ENCODE measurements at regions not wholly inside any gene's neighbourhood (a gene's known extent, or its start where the extent isn't known, plus 50 kb on each side); places are given as distances from the start of the nearest gene placed in this dataset.

DNA sequence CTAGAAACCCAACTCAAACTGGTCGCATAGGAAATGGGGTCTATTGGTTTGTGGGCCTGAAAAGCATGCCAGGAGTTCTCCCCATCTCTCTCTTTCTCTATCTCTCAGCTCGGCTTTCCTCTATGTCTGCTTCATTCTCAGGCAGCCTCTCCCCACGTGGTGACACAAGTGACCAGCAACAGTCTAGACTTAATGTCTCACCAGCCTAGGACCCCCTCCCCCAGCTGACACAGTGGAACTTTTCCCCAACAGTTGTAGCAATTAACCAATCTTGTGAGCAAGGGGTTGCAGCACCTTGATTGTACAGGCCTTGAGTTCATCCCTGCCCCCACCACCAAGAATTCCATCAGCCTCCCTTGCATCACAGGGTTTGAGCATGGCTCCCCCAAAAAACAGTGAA, 159.8 kb upstream of the KIT start:
- no peak overlapping the region for H3K27ac ChIP-seq
- H3K9me3 ChIP-seq: no peaks in the 10 kb centered on the region
- no peak overlapping the region for H3K4me3 ChIP-seq
- 44 to 59% methylated on average over 3 of the region's 3 CpGs for WGBS, 2 donors
- H3K36me3 ChIP-seq: no peaks in the 10 kb centered on the region
- TF ChIP-seq EP300 (IDR thresholded peaks at IDR 0.05) (no peak), POLR2A (IDR thresholded peaks at IDR 0.05) (no peak)
- TF ChIP-seq, protein P1, sequence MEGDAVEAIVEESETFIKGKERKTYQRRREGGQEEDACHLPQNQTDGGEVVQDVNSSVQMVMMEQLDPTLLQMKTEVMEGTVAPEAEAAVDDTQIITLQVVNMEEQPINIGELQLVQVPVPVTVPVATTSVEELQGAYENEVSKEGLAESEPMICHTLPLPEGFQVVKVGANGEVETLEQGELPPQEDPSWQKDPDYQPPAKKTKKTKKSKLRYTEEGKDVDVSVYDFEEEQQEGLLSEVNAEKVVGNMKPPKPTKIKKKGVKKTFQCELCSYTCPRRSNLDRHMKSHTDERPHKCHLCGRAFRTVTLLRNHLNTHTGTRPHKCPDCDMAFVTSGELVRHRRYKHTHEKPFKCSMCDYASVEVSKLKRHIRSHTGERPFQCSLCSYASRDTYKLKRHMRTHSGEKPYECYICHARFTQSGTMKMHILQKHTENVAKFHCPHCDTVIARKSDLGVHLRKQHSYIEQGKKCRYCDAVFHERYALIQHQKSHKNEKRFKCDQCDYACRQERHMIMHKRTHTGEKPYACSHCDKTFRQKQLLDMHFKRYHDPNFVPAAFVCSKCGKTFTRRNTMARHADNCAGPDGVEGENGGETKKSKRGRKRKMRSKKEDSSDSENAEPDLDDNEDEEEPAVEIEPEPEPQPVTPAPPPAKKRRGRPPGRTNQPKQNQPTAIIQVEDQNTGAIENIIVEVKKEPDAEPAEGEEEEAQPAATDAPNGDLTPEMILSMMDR (IDR thresholded peaks at IDR 0.05): no peak
- DNase-seq (ENCODE audit: low spot score in 2 of 2): no peak
- no peaks in the 10 kb centered on the region for H3K27me3 ChIP-seq
- H3K4me1 ChIP-seq: no peaks in the 10 kb centered on the region

DNA sequence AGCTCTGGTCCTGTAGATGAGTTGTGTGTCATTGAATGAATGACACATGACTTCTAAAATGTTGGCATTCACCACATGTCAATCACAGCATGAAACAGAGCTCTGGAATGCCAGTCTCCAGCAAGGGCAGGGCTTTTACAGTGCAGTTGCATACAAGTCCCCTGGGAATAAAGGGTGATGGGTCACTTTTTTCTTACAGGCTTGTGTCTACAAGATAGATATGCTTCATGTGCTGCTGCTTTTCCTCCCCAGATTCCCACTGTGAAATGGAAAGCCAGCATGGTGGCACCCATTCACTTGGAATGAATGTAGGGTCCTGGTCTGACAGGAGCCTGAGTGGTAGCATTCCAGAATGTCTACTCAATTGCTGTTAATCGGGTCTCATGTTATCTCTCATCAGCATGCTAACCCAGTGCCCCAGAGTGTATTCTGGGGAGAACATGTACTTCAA, 159.1 kb upstream of the KIT start:
- 90 to 91% methylated on average over 1 of the region's 1 CpG for WGBS, 2 donors

DNA sequence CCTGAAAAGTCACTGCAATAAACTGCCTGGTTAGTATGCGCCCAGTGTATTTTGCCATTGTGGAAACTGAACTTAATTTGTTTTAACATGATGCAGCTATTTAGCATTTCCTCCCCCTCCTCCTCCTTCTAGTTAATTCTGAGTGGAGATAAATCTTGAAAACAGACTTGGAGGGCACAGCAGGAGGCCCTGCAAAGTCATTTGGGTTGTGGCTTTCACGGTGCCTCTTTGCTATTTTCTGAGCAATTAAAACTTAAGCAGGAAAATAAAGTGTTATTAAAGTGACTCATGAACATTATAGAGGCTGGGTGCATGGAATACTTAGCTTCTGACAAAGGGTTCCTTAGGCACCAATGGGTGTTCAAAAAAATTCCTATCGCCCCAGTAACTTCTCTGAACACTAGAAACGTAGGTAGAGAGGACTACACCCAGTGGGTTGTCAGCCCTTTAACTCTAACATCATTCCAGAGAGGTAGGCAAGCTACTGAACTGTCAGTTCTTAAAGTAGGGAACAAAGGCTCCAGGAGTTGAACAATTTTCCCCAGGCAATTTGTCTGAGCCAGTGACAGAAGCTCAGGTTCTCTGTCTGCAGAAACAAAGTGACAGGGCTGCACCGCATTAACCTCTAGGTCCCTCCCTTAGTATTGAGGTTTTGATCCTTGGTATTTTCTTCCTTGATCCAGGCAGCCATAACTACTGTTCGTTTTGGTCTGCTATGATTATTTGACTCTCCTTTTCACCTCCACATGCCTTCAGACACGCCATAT, 158.3 kb upstream of the KIT start:
- no peaks in the 10 kb centered on the region for H3K4me1 ChIP-seq
- no peak for TF ChIP-seq POLR2A (IDR thresholded peaks at IDR 0.05)
- TF ChIP-seq, protein P1 (IDR thresholded peaks at IDR 0.05): no peak
- no peak for TF ChIP-seq EP300 (IDR thresholded peaks at IDR 0.05)
- no peaks in the 10 kb centered on the region for H3K27me3 ChIP-seq
- H3K9me3 ChIP-seq: peaks cover 0 to 3% (median 0%) of the 10 kb centered on the region in 4 donors
- no peak overlapping the region for H3K4me3 ChIP-seq
- no peak for DNase-seq (ENCODE audit: low spot score in 2 of 2)
- no peaks in the 10 kb centered on the region for H3K36me3 ChIP-seq
- 40 to 42% methylated on average over 7 of the region's 7 CpGs for WGBS, 2 donors
- H3K27ac ChIP-seq: no peak overlapping the region

More for the DNA sequence above, 159.1 kb upstream of the KIT start:
- H3K36me3 ChIP-seq: no peaks in the 10 kb centered on the region
- no peak overlapping the region for H3K27ac ChIP-seq
- DNase-seq (ENCODE audit: low spot score in 2 of 2): no peak
- H3K4me3 ChIP-seq: no peak overlapping the region
- no peaks in the 10 kb centered on the region for H3K9me3 ChIP-seq
- no peaks in the 10 kb centered on the region for H3K27me3 ChIP-seq
- TF ChIP-seq POLR2A (IDR thresholded peaks at IDR 0.05) (no peak), EP300 (IDR thresholded peaks at IDR 0.05) (no peak)
- TF ChIP-seq, protein P1 (IDR thresholded peaks at IDR 0.05): no peak
- H3K4me1 ChIP-seq: no peaks in the 10 kb centered on the region

DNA sequence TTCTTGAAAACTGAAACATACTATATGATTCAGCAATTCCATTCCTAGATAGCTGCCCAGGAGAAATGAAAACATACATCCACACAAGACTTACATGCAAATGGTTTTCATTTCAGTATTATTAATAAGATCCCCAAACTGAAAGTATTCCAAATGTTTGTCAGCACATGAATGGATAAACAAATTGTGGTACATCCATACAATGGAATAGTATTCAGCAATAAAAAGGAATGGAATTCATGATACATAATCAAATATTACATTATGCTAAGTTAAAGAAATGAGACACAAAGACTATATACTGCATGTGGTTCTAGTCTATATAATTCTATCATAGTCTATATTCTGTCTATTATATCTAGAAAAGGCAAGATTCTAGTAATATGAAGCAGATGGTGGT, 152.4 kb upstream of the KIT start:
- H3K4me1 ChIP-seq: no peaks in the 10 kb centered on the region
- H3K4me3 ChIP-seq: no peak overlapping the region
- H3K36me3 ChIP-seq: no peaks in the 10 kb centered on the region
- TF ChIP-seq, protein P1 (IDR thresholded peaks at IDR 0.05): no peak
- no peak for TF ChIP-seq EP300 (IDR thresholded peaks at IDR 0.05)
- no peak for TF ChIP-seq POLR2A (IDR thresholded peaks at IDR 0.05)
- no peak overlapping the region for H3K27ac ChIP-seq
- no peak for DNase-seq (ENCODE audit: low spot score in 2 of 2)
- H3K27me3 ChIP-seq: no peaks in the 10 kb centered on the region
- H3K9me3 ChIP-seq: peaks cover 0 to 16% (median 2%) of the 10 kb centered on the region in 4 donors

DNA sequence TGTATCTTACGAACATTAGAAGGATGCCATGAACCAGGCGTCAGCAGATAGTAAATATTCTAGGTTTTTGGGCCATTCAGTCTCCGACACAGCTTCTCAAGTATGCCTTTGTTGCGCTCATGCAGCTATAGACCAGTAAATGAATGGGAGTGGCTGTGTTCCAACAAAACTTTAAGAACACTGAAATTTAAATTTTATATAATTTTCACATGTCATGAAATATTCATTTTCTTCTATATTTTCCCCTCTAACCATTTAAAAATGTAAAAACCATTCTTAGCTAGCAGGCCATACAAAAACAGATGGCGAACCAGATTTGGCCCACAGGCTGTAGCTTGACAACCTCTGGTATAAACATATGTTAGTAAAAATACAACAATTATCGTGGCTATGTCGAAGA, 151.8 kb upstream of the KIT start:
- no peak for DNase-seq (ENCODE audit: low spot score in 2 of 2)
- 91 to 92% methylated on average over 7 of the region's 7 CpGs for WGBS, 2 donors
- Histone ChIP-seq H3K27ac (no peak overlapping the region), H3K4me3 (no peak overlapping the region), H3K27me3 (no peaks in the 10 kb centered on the region), H3K4me1 (no peaks in the 10 kb centered on the region), H3K36me3 (no peaks in the 10 kb centered on the region), H3K9me3 (peaks cover 0 to 16% (median 2%) of the 10 kb centered on the region in 4 donors)
- no peak for TF ChIP-seq POLR2A (IDR thresholded peaks at IDR 0.05)
- TF ChIP-seq, protein P1 (IDR thresholded peaks at IDR 0.05): no peak
- no peak for TF ChIP-seq EP300 (IDR thresholded peaks at IDR 0.05)

All from tibial nerve (tissue), 4 donors.